ENCODE measurements at regions not wholly inside any gene's neighbourhood (a gene's known extent, or its start where the extent isn't known, plus 50 kb on each side); places are given as distances from the start of the nearest gene placed in this dataset.

GRCh38 chr3:80018375-80018774, 250.6 kb upstream of the ROBO1 start:
- no peak overlapping the region for H3K4me3 ChIP-seq (ENCODE audit: low read depth in 1 of 3, low read length in 3 of 3)
- no peak overlapping the region for H3K9ac ChIP-seq (ENCODE audit: low read depth in 1 of 2, low read length in 2 of 2)
- no peak for TF ChIP-seq CTCF (IDR thresholded peaks at IDR 0.05; ENCODE audit: low read depth, low read length, missing input control)
- TF ChIP-seq TAF1 (conservative IDR thresholded peaks at IDR 0.05): no peak
- TF ChIP-seq MAX (IDR thresholded peaks at IDR 0.05): no peak
- TF ChIP-seq SP1 (IDR thresholded peaks at IDR 0.05): no peak
- no peak for TF ChIP-seq RAD21 (IDR thresholded peaks at IDR 0.05)
- no peak for TF ChIP-seq FOXA2 (IDR thresholded peaks at IDR 0.05)
- TF ChIP-seq ATF3 (IDR thresholded peaks at IDR 0.05): no peak
- no peak for TF ChIP-seq YY1 (IDR thresholded peaks at IDR 0.05)
- no peaks in the 10 kb centered on the region for H3K27me3 ChIP-seq (ENCODE audit: control insufficient read depth in 4 of 4, insufficient read depth in 4 of 4, low read length in 3 of 4)
- H3K9me3 ChIP-seq (ENCODE audit: control insufficient read depth in 4 of 4, low read length in 3 of 4): no peaks in the 10 kb centered on the region
- H3K27ac ChIP-seq (ENCODE audit: low read depth in 1 of 2, low read length in 2 of 2): no peak overlapping the region
- DNase-seq (ENCODE audit: low spot score): no peak
- no peaks in the 10 kb centered on the region for H3K36me3 ChIP-seq (ENCODE audit: control insufficient read depth in 4 of 4, insufficient read depth in 3 of 4, low read depth in 1 of 4, low read length in 3 of 4)
- H3K4me1 ChIP-seq (ENCODE audit: control insufficient read depth in 4 of 4, insufficient read depth in 4 of 4, low read length in 3 of 4): no peaks in the 10 kb centered on the region

- no peak overlapping the region for H3K27ac ChIP-seq (ENCODE audit: low read depth in 1 of 2, low read length in 2 of 2)
- no peaks in the 10 kb centered on the region for H3K36me3 ChIP-seq (ENCODE audit: control insufficient read depth in 4 of 4, insufficient read depth in 3 of 4, low read depth in 1 of 4, low read length in 3 of 4)
- no peak overlapping the region for H3K9ac ChIP-seq (ENCODE audit: low read depth in 1 of 2, low read length in 2 of 2)
- H3K27me3 ChIP-seq (ENCODE audit: control insufficient read depth in 4 of 4, insufficient read depth in 4 of 4, low read length in 3 of 4): no peaks in the 10 kb centered on the region
- no peak overlapping the region for H3K4me3 ChIP-seq (ENCODE audit: low read depth in 1 of 3, low read length in 3 of 3)
- H3K9me3 ChIP-seq (ENCODE audit: control insufficient read depth in 4 of 4, low read length in 3 of 4): no peaks in the 10 kb centered on the region
- TF ChIP-seq SP1 (IDR thresholded peaks at IDR 0.05) (no peak), EGR1 (IDR thresholded peaks at IDR 0.05; ENCODE audit: low read depth in 2 of 2) (no peak), REST (IDR thresholded peaks at IDR 0.05) (no peak), NR2F2 (IDR thresholded peaks at IDR 0.05) (no peak), RXRA (IDR thresholded peaks at IDR 0.05) (no peak), RAD21 (IDR thresholded peaks at IDR 0.05) (no peak), YY1 (IDR thresholded peaks at IDR 0.05) (no peak), ZBTB33 (IDR thresholded peaks at IDR 0.05) (no peak), HNF4A (conservative IDR thresholded peaks at IDR 0.05) (no peak), FOXA1 (IDR thresholded peaks at IDR 0.05) (no peak), FOXA2 (IDR thresholded peaks at IDR 0.05) (no peak), MAX (IDR thresholded peaks at IDR 0.05) (no peak), TAF1 (conservative IDR thresholded peaks at IDR 0.05) (no peak), HNF4G (IDR thresholded peaks at IDR 0.05) (no peak), CTCF (IDR thresholded peaks at IDR 0.05; ENCODE audit: low read depth, low read length, missing input control) (no peak), ATF3 (IDR thresholded peaks at IDR 0.05) (no peak), JUND (IDR thresholded peaks at IDR 0.05) (no peak), GABPA (IDR thresholded peaks at IDR 0.05 in 1 of 2, conservative IDR thresholded peaks at IDR 0.05 in 1 of 2) (no peak)
- no peak for DNase-seq (ENCODE audit: low spot score)
- no peaks in the 10 kb centered on the region for H3K4me1 ChIP-seq (ENCODE audit: control insufficient read depth in 4 of 4, insufficient read depth in 4 of 4, low read length in 3 of 4)
- WGBS: 89% methylated on average over 2 of the region's 2 CpGs
These were observed 249.6 kb upstream of the ROBO1 start for GRCh38 chr3:80017369-80017768.
